Neural progenitor cell (in vitro differentiated cells): ENCODE measurements at regions not wholly inside any gene's neighbourhood (a gene's known extent, or its start where the extent isn't known, plus 50 kb on each side); places are given as distances from the start of the nearest gene placed in this dataset.

Experiments
- DNase-seq: peaks from one replicate; pipeline ENCODE4 v3.0.0-alpha.2; 2016; ENCODE audit warnings: low spot score
- H2AFZ ChIP-seq: fragments of 200-600 bp; sonication (generic); replicated peaks from 2 replicates; pipeline ENCODE4 v1.6.1; 2016; ENCODE audit warnings: antibody characterized with exemption
- H3F3A ChIP-seq: fragments of 200-600 bp; sonication (generic); 2 replicates; pipeline ENCODE4 v1.6.1; 2016; ENCODE audit warnings: antibody characterized with exemption, low read depth
- H3K27ac ChIP-seq: fragments of 200-600 bp; sonication (generic); 2 replicates; pipeline ENCODE4 v1.5.1; 2016; ENCODE audit warnings: mild to moderate bottlenecking
- H3K27me3 ChIP-seq: fragments of 200-600 bp; sonication (generic); 2 replicates; pipeline ENCODE4 v1.6.1; 2016; ENCODE audit warnings: mild to moderate bottlenecking, moderate library complexity
- H3K36me3 ChIP-seq: fragments of 200-600 bp; sonication (generic); 2 replicates; pipeline ENCODE4 v1.5.1; 2016
- H3K4me1 ChIP-seq: fragments of 200-600 bp; sonication (generic); 2 replicates; pipeline ENCODE4 v1.6.1; 2016; ENCODE audit warnings: mixed run types
- H3K4me2 ChIP-seq: fragments of 200-600 bp; sonication (generic); 2 replicates; pipeline ENCODE4 v1.6.1; 2016
- H3K4me3 ChIP-seq: fragments of 200-600 bp; sonication (generic); 2 replicates; pipeline ENCODE4 v1.5.1; 2016
- H3K79me2 ChIP-seq: fragments of 200-600 bp; sonication (generic); 2 replicates; pipeline ENCODE4 v1.6.1; 2016; ENCODE audit warnings: low read depth
- H3K9ac ChIP-seq: fragments of 200-600 bp; sonication (generic); 2 replicates; pipeline ENCODE4 v1.6.1; 2016
- H3K9me3 ChIP-seq: fragments of 200-600 bp; sonication (generic); 2 replicates; pipeline ENCODE4 v1.5.1; 2016; ENCODE audit warnings: low read depth
- H4K20me1 ChIP-seq: fragments of 200-600 bp; sonication (generic); 2 replicates; pipeline ENCODE4 v1.6.1; 2016; ENCODE audit warnings: low read depth
- H3K27ac Mint-ChIP-seq: 3 replicates; pipeline ENCODE4 v1.8.0; 2021; ENCODE audit warnings: mixed read lengths
- H3K27me3 Mint-ChIP-seq: 2 replicates; pipeline ENCODE4 v1.8.0; 2022; ENCODE audit warnings: low read depth, mild to moderate bottlenecking, inconsistent platforms, moderate library complexity, mixed read lengths; ENCODE audit not compliant: insufficient read depth
- H3K36me3 Mint-ChIP-seq: 3 replicates; pipeline ENCODE4 v1.8.0; 2021; ENCODE audit warnings: mixed read lengths
- H3K4me1 Mint-ChIP-seq: 3 replicates; pipeline ENCODE4 v1.8.0; 2021; ENCODE audit warnings: mixed read lengths
- H3K4me3 Mint-ChIP-seq: 3 replicates; pipeline ENCODE4 v1.8.0; 2021; ENCODE audit warnings: mild to moderate bottlenecking, moderate library complexity, mixed read lengths
- H3K9me3 Mint-ChIP-seq: 3 replicates; pipeline ENCODE4 v1.8.0; 2020; ENCODE audit warnings: mixed read lengths
- EZH2 ChIP-seq: fragments of 200-600 bp; sonication (generic); IDR thresholded peaks from 2 replicates; pipeline ENCODE4 v1.6.1; 2017; ENCODE audit warnings: antibody characterized with exemption, mild to moderate bottlenecking, moderate library complexity
- EZH2phosphoT487 ChIP-seq: fragments of 200-600 bp; sonication (generic); IDR thresholded peaks from 2 replicates; pipeline ENCODE4 v1.6.1; 2017; ENCODE audit warnings: antibody characterized with exemption
- TF ChIP-seq, protein P1 (sequence below): fragments of 200-600 bp; sonication (generic); IDR thresholded peaks from 2 replicates; pipeline ENCODE4 v1.5.1; 2017; ENCODE audit warnings: antibody characterized with exemption, mild to moderate bottlenecking

DNA sequence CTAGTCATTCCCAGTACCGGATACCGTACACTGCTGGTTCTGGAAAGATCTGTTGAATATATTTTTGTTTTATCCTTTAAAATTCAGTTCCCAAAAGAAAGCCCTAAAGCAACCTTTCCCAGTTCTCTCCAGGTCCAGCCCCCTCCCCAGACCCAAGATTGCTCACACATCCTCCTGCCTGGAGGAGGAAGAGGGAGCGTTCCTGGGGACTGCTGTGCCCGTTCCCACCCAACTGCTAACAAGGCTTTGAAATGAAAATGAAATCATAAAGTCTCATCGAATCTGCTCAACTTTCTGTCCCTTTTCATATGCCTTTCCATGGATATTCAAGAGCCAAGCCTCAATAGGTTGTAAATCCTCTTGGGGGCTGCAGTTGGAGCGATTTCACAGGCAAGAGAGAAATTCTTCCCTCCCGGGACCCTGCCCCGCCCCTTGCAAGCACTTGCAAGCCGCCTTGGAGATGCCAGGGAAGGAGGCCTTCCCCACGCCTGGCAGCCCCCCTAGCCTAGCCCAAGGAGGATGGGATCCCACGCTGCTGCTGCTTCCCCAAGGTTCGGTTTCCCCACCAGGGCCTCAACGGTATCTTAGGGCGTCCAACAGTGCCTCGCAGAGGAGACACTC lies 113.2 kb upstream of the CACHD1 start:
- H3K4me2 ChIP-seq, result peak overlapping the region; percentile 22
- no peaks in the 10 kb centered on the region for H3K79me2 ChIP-seq
- DNase-seq, result peak; percentile 8
- H3K9me3 ChIP-seq, result no peaks in the 10 kb centered on the region
- no peak overlapping the region for H3K27ac ChIP-seq
- no peak overlapping the region for H3K27ac Mint-ChIP-seq
- no peaks in the 10 kb centered on the region for H3K36me3 ChIP-seq
- H3K4me1 Mint-ChIP-seq, result peaks cover 23% of the 10 kb centered on the region
- peaks cover 4% of the 10 kb centered on the region for H3K27me3 Mint-ChIP-seq
- H3K36me3 Mint-ChIP-seq, result no peaks in the 10 kb centered on the region
- H3F3A ChIP-seq, result no peaks in the 10 kb centered on the region
- peaks cover 20% of the 10 kb centered on the region for H3K27me3 ChIP-seq
- H3K9ac ChIP-seq, result no peak overlapping the region
- H3K9me3 Mint-ChIP-seq, result no peaks in the 10 kb centered on the region
- peak overlapping the region; percentile 48 for H2AFZ ChIP-seq
- H3K4me3 Mint-ChIP-seq, result no peak overlapping the region
- H3K4me1 ChIP-seq, result peaks cover 14% of the 10 kb centered on the region
- H4K20me1 ChIP-seq, result no peaks in the 10 kb centered on the region
- TF ChIP-seq EZH2, result no peak
- TF ChIP-seq, protein P1, sequence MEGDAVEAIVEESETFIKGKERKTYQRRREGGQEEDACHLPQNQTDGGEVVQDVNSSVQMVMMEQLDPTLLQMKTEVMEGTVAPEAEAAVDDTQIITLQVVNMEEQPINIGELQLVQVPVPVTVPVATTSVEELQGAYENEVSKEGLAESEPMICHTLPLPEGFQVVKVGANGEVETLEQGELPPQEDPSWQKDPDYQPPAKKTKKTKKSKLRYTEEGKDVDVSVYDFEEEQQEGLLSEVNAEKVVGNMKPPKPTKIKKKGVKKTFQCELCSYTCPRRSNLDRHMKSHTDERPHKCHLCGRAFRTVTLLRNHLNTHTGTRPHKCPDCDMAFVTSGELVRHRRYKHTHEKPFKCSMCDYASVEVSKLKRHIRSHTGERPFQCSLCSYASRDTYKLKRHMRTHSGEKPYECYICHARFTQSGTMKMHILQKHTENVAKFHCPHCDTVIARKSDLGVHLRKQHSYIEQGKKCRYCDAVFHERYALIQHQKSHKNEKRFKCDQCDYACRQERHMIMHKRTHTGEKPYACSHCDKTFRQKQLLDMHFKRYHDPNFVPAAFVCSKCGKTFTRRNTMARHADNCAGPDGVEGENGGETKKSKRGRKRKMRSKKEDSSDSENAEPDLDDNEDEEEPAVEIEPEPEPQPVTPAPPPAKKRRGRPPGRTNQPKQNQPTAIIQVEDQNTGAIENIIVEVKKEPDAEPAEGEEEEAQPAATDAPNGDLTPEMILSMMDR, result no peak
- no peak for TF ChIP-seq EZH2phosphoT487
- no peak overlapping the region for H3K4me3 ChIP-seq

GRCh38 chr1:64357422-64357821 lies 112.5 kb upstream of the CACHD1 start:
- H3K27ac ChIP-seq, result no peak overlapping the region
- H3K27me3 ChIP-seq, result peaks cover 20% of the 10 kb centered on the region
- H3K27me3 Mint-ChIP-seq, result peaks cover 4% of the 10 kb centered on the region
- H3K9me3 Mint-ChIP-seq, result no peaks in the 10 kb centered on the region
- no peaks in the 10 kb centered on the region for H4K20me1 ChIP-seq
- no peaks in the 10 kb centered on the region for H3K9me3 ChIP-seq
- H3K36me3 ChIP-seq, result no peaks in the 10 kb centered on the region
- H3K4me1 Mint-ChIP-seq, result peaks cover 23% of the 10 kb centered on the region
- no peak overlapping the region for H3K4me3 Mint-ChIP-seq
- H3K9ac ChIP-seq, result no peak overlapping the region
- no peaks in the 10 kb centered on the region for H3K36me3 Mint-ChIP-seq
- peak overlapping the region; percentile 22 for H3K4me2 ChIP-seq
- TF ChIP-seq EZH2phosphoT487 (no peak), EZH2 (no peak)
- TF ChIP-seq, protein P1, result no peak
- no peak overlapping the region for H3K4me3 ChIP-seq
- peaks cover 14% of the 10 kb centered on the region for H3K4me1 ChIP-seq
- no peak for DNase-seq
- H2AFZ ChIP-seq, result peak overlapping the region; percentile 48
- no peak overlapping the region for H3K27ac Mint-ChIP-seq
- no peaks in the 10 kb centered on the region for H3F3A ChIP-seq
- no peaks in the 10 kb centered on the region for H3K79me2 ChIP-seq

GRCh38 chr1:64358692-64359091 lies 111.2 kb upstream of the CACHD1 start:
- Mint-ChIP-seq H3K4me3 (no peak overlapping the region), H3K9me3 (no peaks in the 10 kb centered on the region), H3K36me3 (no peaks in the 10 kb centered on the region), H3K4me1 (peaks cover 23% of the 10 kb centered on the region), H3K27me3 (peaks cover 4% of the 10 kb centered on the region), H3K27ac (no peak overlapping the region)
- H2AFZ ChIP-seq, result no peak overlapping the region
- H3K4me2 ChIP-seq, result no peak overlapping the region
- H3K9me3 ChIP-seq, result no peaks in the 10 kb centered on the region
- H3K27me3 ChIP-seq, result peaks cover 20% of the 10 kb centered on the region
- H3K4me1 ChIP-seq, result peaks cover 14% of the 10 kb centered on the region
- no peaks in the 10 kb centered on the region for H3K36me3 ChIP-seq
- no peak overlapping the region for H3K4me3 ChIP-seq
- TF ChIP-seq EZH2, result no peak
- TF ChIP-seq, protein P1, result no peak
- TF ChIP-seq EZH2phosphoT487, result no peak
- no peaks in the 10 kb centered on the region for H3F3A ChIP-seq
- H3K79me2 ChIP-seq, result no peaks in the 10 kb centered on the region
- no peak for DNase-seq
- H3K27ac ChIP-seq, result no peak overlapping the region
- H3K9ac ChIP-seq, result no peak overlapping the region
- H4K20me1 ChIP-seq, result no peaks in the 10 kb centered on the region
